Muscle of arm (tissue), 1 donor: ENCODE measurements at regions not wholly inside any gene's neighbourhood (a gene's known extent, or its start where the extent isn't known, plus 50 kb on each side); places are given as distances from the start of the nearest gene placed in this dataset.

ENCODE experiments used
- DNase-seq: peaks from one replicate; pipeline ENCODE4 v3.0.0-alpha.2; 2013

GRCh38 chr10:21092683-21093524 lies 195.8 kb upstream of the NEBL start:
- no peak for DNase-seq

DNA sequence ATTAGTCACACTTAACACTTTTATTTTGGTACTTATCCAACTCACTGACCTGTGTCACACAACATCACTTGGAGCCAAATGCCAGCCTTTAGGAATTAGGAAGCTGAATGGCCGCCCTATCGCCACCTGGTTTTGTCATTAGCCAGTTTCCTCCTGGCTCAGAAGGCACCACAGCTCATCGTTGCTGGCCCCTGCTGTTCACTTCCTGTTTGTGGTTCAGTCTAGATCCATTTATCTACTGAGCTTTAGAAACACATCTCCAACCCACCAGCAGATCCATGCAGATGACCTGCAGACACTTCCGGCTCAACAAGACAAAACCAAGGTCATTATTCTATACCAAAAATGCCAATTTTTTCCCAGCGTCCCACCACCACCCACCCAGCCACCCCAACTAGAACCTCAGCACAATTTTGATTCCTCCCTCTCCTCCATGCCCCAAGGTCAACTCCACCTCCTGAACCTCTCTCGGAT lies 193.5 kb upstream of the NEBL start:
- DNase-seq, result no peak

DNA sequence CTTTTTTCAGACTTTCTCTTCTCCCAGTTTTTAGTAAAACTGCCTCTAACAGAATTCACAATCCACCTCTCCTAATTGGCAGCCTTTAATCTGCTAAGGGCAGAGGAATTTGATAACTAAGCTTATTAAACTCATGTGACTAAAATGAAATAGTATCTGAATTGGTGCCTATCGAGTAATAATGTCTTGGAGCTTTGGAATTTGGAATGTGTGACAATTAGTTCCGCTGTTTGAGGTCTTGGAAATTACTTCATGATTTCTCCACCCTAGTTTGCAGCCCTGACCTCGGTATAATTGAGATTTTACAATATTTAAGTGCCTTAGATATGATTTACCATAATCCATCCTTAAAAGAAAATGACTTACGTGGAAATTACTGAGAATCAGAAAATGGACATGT lies 190.4 kb upstream of the NEBL start:
- DNase-seq, result no peak

DNA sequence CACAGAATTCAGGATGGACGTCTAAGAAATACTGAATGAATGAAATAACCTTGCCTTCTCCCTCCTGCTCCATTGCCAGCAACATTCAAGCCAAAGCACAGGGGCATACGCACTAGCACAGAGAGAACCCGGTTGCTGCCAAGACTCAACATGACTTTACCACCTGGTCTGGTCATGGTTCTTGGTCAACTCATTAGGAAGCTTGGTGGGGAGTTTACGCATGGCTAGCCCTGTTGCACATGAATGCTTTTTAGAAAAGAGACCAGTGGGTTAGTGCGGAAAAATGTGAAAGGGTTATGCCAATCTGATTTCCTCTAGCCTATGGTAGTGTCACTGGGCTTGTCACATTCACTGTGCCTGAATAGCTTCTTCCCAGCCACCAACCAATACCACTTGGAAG lies 187.6 kb upstream of the NEBL start:
- no peak for DNase-seq

GRCh38 chr10:21083861-21084260 lies 186.8 kb upstream of the NEBL start:
- DNase-seq, result no peak

DNA sequence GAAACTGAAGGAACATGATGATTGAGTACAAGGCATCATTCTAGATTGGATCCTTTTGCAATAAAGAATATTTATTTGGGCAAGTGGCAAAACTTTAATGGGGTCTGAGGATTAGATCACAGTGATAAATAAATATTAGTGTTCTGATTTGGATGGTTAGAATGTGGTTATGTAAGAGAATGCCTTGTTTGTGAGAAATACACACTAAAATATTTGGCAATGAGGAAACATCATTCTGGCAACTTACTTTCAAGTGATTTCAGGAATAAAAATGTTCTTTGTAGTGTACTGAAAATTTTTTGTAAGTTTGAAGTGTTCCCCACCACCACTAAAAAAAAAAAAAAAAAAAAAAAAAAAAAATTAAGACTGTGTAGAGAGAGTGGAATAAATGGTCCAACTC lies 185.1 kb upstream of the NEBL start:
- no peak for DNase-seq

GRCh38 chr10:21080261-21080660 lies 183.2 kb upstream of the NEBL start:
- no peak for DNase-seq

DNA sequence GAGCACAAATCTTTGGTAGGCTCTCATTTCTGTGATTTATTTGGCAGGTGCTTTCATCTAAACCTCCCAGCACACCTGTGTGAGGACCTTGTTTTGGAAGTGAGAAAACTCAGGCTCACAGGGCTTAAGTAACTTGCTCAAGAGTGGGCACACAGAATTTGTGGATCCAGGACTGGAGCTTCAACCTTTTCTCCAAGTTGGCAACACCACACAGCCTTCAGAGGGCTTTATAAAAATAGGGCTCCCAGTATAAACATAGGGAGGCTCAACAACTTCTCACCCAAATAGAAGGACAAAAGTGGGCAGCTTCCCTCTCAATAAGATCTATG lies 182.2 kb upstream of the NEBL start:
- no peak for DNase-seq

- DNase-seq, result peak; percentile 69
Measured at GRCh38 chr10:21078410-21079329, 181.6 kb upstream of the NEBL start.

- DNase-seq, result no peak
Measured at GRCh38 chr10:21077681-21078080, 180.6 kb upstream of the NEBL start.

DNA sequence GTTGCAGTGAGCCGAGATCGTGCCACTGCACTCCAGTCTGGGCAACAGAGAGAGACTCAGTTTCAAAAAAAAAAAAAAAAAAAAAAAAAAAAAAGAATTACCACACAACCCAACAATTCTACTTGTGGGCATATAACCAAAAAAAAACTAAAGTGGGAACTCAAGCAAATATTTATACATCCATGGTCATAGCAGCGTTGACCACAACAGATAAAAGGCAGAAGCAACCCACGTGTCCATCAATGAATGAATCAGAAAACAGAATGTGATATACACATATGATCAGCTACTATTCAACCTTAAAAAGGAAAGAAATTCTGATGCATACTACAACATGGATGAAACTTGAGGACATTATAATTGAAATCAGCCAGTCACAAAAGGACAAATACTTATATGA lies 179.3 kb upstream of the NEBL start:
- no peak for DNase-seq

DNA sequence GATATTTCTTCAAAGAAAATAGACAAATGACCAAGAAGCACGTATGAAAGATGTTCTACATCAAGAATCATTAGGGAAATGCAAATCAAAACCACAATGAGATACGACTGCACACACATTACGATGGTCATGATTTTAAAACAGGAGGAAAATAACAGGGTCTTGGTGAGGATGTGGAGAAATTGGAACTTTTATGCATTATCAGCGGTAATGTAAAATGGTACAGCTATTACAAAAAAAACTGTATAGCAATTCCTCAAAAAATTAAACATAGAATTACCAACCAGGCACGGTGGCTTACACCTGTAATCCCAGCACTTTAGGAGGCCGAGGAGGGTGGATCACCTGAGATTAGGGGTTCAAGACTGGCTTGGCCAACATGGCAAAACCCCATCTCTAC lies 178.8 kb upstream of the NEBL start:
- DNase-seq, result no peak

GRCh38 chr10:21071001-21071673 lies 174.0 kb upstream of the NEBL start:
- DNase-seq, result no peak

- DNase-seq, result no peak
Measured at GRCh38 chr10:21069929-21070700, 173.0 kb upstream of the NEBL start.

GRCh38 chr10:21069278-21069677 lies 172.2 kb upstream of the NEBL start:
- no peak for DNase-seq

GRCh38 chr10:21068026-21068656 lies 171.0 kb upstream of the NEBL start:
- no peak for DNase-seq

- no peak for DNase-seq
Measured at GRCh38 chr10:21065621-21066248, 168.6 kb upstream of the NEBL start.

DNA sequence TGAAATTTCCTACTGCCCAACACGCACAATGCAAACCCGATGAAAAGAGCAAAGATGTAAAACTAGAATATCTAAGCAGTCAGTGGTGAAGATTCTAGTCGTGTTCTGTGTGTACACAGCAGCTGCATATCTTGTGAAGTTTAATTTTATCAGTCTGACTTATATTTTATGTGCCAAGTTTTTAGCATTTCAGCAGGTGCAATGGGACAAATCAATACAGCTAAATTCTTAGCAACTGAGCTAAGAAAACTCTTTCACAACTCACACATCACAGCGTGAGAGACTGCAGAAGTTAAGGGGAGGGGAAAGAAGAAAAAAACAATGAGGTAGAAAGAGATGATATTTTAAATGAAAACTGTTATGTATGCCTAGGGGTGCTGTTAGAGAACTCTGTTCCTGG lies 164.9 kb upstream of the NEBL start:
- DNase-seq, result no peak

- DNase-seq, result no peak
Measured at GRCh38 chr10:21061184-21061583, 164.1 kb upstream of the NEBL start.

DNA sequence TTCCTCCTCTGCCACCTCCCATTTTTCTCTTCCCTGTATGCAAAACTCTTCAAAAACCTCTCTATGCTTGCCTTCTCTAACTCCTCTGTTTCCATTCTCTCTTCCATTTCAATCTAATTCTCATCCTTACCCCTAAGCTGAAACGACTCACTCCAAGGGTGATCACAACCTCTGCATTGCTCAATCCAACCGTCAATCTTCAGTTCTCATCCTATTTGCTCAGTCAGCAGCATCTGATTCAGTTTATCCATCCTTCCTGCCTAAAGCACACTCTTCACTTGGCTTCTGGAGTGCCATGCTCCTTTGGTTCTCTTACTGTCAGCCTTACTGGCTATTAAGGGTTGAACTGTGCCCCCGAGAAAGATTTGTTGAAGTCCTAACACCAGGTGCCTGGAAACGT lies 163.5 kb upstream of the NEBL start:
- no peak for DNase-seq

GRCh38 chr10:21057989-21058388 lies 160.9 kb upstream of the NEBL start:
- no peak for DNase-seq
